HepG2 (cell line): ENCODE measurements at regions not wholly inside any gene's neighbourhood (a gene's known extent, or its start where the extent isn't known, plus 50 kb on each side); places are given as distances from the start of the nearest gene placed in this dataset.

ENCODE experiments used
- ATAC-seq: fragments of 200-7000 bp; cut with Tn5 transposase; 3 replicates; pipeline ENCODE4 v1.9.1; 2020; ENCODE audit warnings: mild to moderate bottlenecking, moderate library complexity
- BruUV-seq: library from RNA; stranded (reverse); fragments of 400-500 nt; replicated peaks from 2 replicates; lab custom pipeline; 2021; lab: Mats Ljungman, UMichigan
- CTCF ChIA-PET: fragments of 300-600 bp; formaldehyde crosslinking; extraction: SDS; loops from one replicate; lab custom pipeline; 2021; ENCODE audit warnings: low total read pairs, inconsistent platforms, low intra/inter-chr PET ratio; lab: Yijun Ruan, JAX
- POLR2A ChIA-PET: fragments of 350-600 bp; sonication (Branson Sonifier 250); formaldehyde crosslinking; loops from one replicate; lab custom pipeline; 2020; ENCODE audit warnings: antibody characterized with exemption, inconsistent platforms; lab: Yijun Ruan, JAX
- DNase-seq: peaks from one replicate; pipeline ENCODE4 v3.0.0-alpha.2; 2015; ENCODE audit warnings: low spot score
- FAIRE-seq: peaks from 3 replicates; lab custom pipeline; 2011; peaks lifted over from hg19 to GRCh38; lab: Jason Lieb, UNC
- H2AFZ ChIP-seq: one replicate; pipeline ENCODE4 v1.6.1; 2011; ENCODE audit warnings: low read length, inconsistent platforms
- H3K27ac ChIP-seq: fragments of 300-600 bp; 3 replicates; pipeline ENCODE4 v1.8.0; 2011; ENCODE audit warnings: mixed run types, mild to moderate bottlenecking, mixed read lengths, low read length, inconsistent platforms; ENCODE audit not compliant: insufficient read depth; ENCODE audit errors: extremely low read length
- H3K27me3 ChIP-seq, 2 experiments: fragments of 200-600 bp in 1 of 2; 2 replicates in 1 of 2; 3 replicates in 1 of 2; pipeline versions ENCODE4 v1.6.0 to v1.8.0; 2011; ENCODE audit warnings: low read length in 2 of 2, mild to moderate bottlenecking in 2 of 2, moderate library complexity in 2 of 2, inconsistent platforms in 1 of 2; ENCODE audit not compliant: insufficient read depth in 2 of 2, control insufficient read depth in 1 of 2
- H3K36me3 ChIP-seq, 2 experiments: fragments of 200-600 bp in 1 of 2; replicated peaks in 1 of 2; 2 replicates in 1 of 2; 3 replicates in 1 of 2; pipeline versions ENCODE4 v1.5.1 to v1.8.0; 2011; ENCODE audit warnings: low read length in 2 of 2, inconsistent platforms in 1 of 2; ENCODE audit not compliant: insufficient read depth in 2 of 2, control insufficient read depth in 1 of 2
- H3K4me1 ChIP-seq: 2 replicates; pipeline ENCODE4 v1.5.1; 2012; ENCODE audit warnings: low read length, inconsistent platforms; ENCODE audit not compliant: insufficient read depth
- H3K4me2 ChIP-seq: 2 replicates; pipeline ENCODE4 v1.6.0; 2011; ENCODE audit warnings: low read depth, low read length, inconsistent platforms
- H3K4me3 ChIP-seq, 3 experiments: fragments of 200-600 bp in 1 of 3; sonication (generic), shearing (Covaris generic) in 1 of 3; replicated peaks in 1 of 3; 2 replicates each; pipeline ENCODE4 v1.5.1; 2011 to 2016; ENCODE audit warnings: low read length in 3 of 3, inconsistent platforms in 2 of 3, low read depth in 2 of 3, mild to moderate bottlenecking in 2 of 3, control low read depth in 1 of 3, mixed read lengths in 1 of 3; ENCODE audit not compliant: insufficient read depth in 1 of 3
- H3K79me2 ChIP-seq: one replicate; pipeline ENCODE4 v1.6.1; 2011; ENCODE audit warnings: low read length, inconsistent platforms; ENCODE audit not compliant: insufficient read depth
- H3K9ac ChIP-seq: 2 replicates; pipeline ENCODE4 v1.6.0; 2011; ENCODE audit warnings: mild to moderate bottlenecking, low read depth, low read length, inconsistent platforms; ENCODE audit not compliant: insufficient read depth
- H3K9me3 ChIP-seq: 2 replicates; pipeline ENCODE4 v1.5.1; 2012; ENCODE audit warnings: mild to moderate bottlenecking, low read length
- H4K20me1 ChIP-seq: 2 replicates; pipeline ENCODE4 v1.6.0; 2011; ENCODE audit warnings: inconsistent platforms, mild to moderate bottlenecking, low read length, moderate library complexity; ENCODE audit not compliant: insufficient read depth
- GABPB1 ChIP-seq: IDR thresholded peaks from 2 replicates; pipeline ENCODE4 v1.6.1; 2016; ENCODE audit warnings: mild to moderate bottlenecking, missing genetic modification reagents, moderate library complexity, missing compliant biosample characterization
- MZF1 ChIP-seq: sonication (generic); formaldehyde crosslinking; IDR thresholded peaks from 2 replicates; pipeline ENCODE4 v1.8.1; 2023; ENCODE audit warnings: mild to moderate bottlenecking, missing genetic modification reagents, borderline replicate concordance
- ZMYM4 ChIP-seq: sonication (generic); formaldehyde crosslinking; IDR thresholded peaks from 2 replicates; pipeline ENCODE4 v1.8.1; 2023; ENCODE audit warnings: mild to moderate bottlenecking, missing genetic modification reagents
- ZNF317 ChIP-seq: sonication (generic); formaldehyde crosslinking; IDR thresholded peaks from 2 replicates; pipeline ENCODE4 v1.5.0; 2020; ENCODE audit warnings: mild to moderate bottlenecking, missing genetic modification reagents
- ZNF354B ChIP-seq: sonication (generic); formaldehyde crosslinking; IDR thresholded peaks from 2 replicates; pipeline ENCODE4 v1.8.0; 2022; ENCODE audit warnings: mild to moderate bottlenecking, missing genetic modification reagents
- ZNF552 ChIP-seq: sonication (generic); formaldehyde crosslinking; IDR thresholded peaks from 2 replicates; pipeline ENCODE4 v1.9.0; 2022; ENCODE audit warnings: missing genetic modification reagents, mild to moderate bottlenecking, borderline replicate concordance
- ZNF614 ChIP-seq: IDR thresholded peaks from 2 replicates; pipeline ENCODE4 v1.6.1; 2018; ENCODE audit warnings: missing biosample characterization, missing genetic modification reagents, inconsistent platforms, borderline replicate concordance
- ZSCAN12 ChIP-seq: sonication (generic); formaldehyde crosslinking; IDR thresholded peaks from 2 replicates; pipeline ENCODE4 v1.9.0; 2021; ENCODE audit warnings: mild to moderate bottlenecking, missing genetic modification reagents
- WGBS: methylation state at CpG from one replicate; pipeline ENCODE4 v1.1.6; 2017; ENCODE audit warnings: low lambda C conversion rate; 5-methylcytosine and 5-hydroxymethylcytosine counted together
- in situ Hi-C: cut with HindIII; loops from 2 replicates; pipeline ENCODE4 v1.10.0; 2017; ENCODE audit warnings: low pct_unique_long_range_greater_than_20kb; ENCODE audit not compliant: extremely low pct_ligation_motif_present
- intact Hi-C: fragments of 100-400 bp; cut with micrococcal nuclease; formaldehyde crosslinking; loops from one replicate; pipeline ENCODE4 v1.10.0; 2022; ENCODE audit not compliant: unreplicated experiment
- TF ChIP-seq, protein P1 (sequence below): IDR thresholded peaks from 2 replicates; pipeline ENCODE4 v1.6.1; 2016; ENCODE audit warnings: mild to moderate bottlenecking
- TF ChIP-seq, protein P2 (sequence below): fragments of 450-650 bp; IDR thresholded peaks from 2 replicates; pipeline ENCODE4 v1.6.1; 2017; ENCODE audit warnings: mild to moderate bottlenecking

- no peaks in the 10 kb centered on the region for H3K79me2 ChIP-seq
- POLR2A ChIA-PET: no interaction called here
- intact Hi-C loops: no loop called here
- no peaks in the 10 kb centered on the region for H4K20me1 ChIP-seq
- in situ Hi-C loops: no loop called here
- no peak overlapping the region for H3K27ac ChIP-seq
- no peaks in the 10 kb centered on the region for H3K27me3 ChIP-seq
- BruUV-seq: no TSS peak
- H2AFZ ChIP-seq: no peak overlapping the region
- H3K36me3 ChIP-seq: no peaks in the 10 kb centered on the region
- TF ChIP-seq ZNF317 (no peak), ZSCAN12 (CRISPR knock-in tag) (no peak), MZF1 (CRISPR knock-in tag) (no peak), ZNF354B (no peak), ZNF552 (no peak), ZNF614 (no peak), GABPB1 (CRISPR knock-in tag) (no peak), ZMYM4 (no peak)
- TF ChIP-seq, protein P1, sequence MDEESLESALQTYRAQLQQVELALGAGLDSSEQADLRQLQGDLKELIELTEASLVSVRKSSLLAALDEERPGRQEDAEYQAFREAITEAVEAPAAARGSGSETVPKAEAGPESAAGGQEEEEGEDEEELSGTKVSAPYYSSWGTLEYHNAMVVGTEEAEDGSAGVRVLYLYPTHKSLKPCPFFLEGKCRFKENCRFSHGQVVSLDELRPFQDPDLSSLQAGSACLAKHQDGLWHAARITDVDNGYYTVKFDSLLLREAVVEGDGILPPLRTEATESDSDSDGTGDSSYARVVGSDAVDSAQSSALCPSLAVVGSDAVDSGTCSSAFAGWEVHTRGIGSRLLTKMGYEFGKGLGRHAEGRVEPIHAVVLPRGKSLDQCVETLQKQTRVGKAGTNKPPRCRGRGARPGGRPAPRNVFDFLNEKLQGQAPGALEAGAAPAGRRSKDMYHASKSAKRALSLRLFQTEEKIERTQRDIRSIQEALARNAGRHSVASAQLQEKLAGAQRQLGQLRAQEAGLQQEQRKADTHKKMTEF: no peak
- TF ChIP-seq, protein P2, sequence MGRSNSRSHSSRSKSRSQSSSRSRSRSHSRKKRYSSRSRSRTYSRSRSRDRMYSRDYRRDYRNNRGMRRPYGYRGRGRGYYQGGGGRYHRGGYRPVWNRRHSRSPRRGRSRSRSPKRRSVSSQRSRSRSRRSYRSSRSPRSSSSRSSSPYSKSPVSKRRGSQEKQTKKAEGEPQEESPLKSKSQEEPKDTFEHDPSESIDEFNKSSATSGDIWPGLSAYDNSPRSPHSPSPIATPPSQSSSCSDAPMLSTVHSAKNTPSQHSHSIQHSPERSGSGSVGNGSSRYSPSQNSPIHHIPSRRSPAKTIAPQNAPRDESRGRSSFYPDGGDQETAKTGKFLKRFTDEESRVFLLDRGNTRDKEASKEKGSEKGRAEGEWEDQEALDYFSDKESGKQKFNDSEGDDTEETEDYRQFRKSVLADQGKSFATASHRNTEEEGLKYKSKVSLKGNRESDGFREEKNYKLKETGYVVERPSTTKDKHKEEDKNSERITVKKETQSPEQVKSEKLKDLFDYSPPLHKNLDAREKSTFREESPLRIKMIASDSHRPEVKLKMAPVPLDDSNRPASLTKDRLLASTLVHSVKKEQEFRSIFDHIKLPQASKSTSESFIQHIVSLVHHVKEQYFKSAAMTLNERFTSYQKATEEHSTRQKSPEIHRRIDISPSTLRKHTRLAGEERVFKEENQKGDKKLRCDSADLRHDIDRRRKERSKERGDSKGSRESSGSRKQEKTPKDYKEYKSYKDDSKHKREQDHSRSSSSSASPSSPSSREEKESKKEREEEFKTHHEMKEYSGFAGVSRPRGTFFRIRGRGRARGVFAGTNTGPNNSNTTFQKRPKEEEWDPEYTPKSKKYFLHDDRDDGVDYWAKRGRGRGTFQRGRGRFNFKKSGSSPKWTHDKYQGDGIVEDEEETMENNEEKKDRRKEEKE: no peak
- TF ChIP-seq, all 625 proteins: peak for 0
- Histone ChIP-seq H3K4me3 (no peak overlapping the region), H3K4me2 (no peak overlapping the region), H3K9me3 (no peaks in the 10 kb centered on the region), H3K9ac (no peak overlapping the region), H3K4me1 (no peaks in the 10 kb centered on the region)
- CTCF ChIA-PET: no interaction called here
- ATAC-seq (no peak), FAIRE-seq (no peak), DNase-seq (no peak)
- WGBS: 0% methylated on average over 2 of the region's 2 CpGs
Measured at GRCh38 chr4:27149541-27150212, 289.0 kb downstream of the STIM2 start.
